HL-60 (cell line): ENCODE measurements at regions not wholly inside any gene's neighbourhood (a gene's known extent, or its start where the extent isn't known, plus 50 kb on each side); places are given as distances from the start of the nearest gene placed in this dataset.

ENCODE experiments used
- CTCF ChIP-seq: IDR thresholded peaks from one replicate; pipeline ENCODE4 v1.5.1; 2011; ENCODE audit warnings: low read length, control low read depth, inconsistent platforms; ENCODE audit not compliant: insufficient read depth
- GABPA ChIP-seq: IDR thresholded peaks from 2 replicates; pipeline ENCODE4 v1.6.1; 2012; ENCODE audit warnings: low read depth
- POLR2AphosphoS5 ChIP-seq: IDR thresholded peaks from 2 replicates; pipeline ENCODE4 v1.6.1; 2012; ENCODE audit warnings: low read depth

DNA sequence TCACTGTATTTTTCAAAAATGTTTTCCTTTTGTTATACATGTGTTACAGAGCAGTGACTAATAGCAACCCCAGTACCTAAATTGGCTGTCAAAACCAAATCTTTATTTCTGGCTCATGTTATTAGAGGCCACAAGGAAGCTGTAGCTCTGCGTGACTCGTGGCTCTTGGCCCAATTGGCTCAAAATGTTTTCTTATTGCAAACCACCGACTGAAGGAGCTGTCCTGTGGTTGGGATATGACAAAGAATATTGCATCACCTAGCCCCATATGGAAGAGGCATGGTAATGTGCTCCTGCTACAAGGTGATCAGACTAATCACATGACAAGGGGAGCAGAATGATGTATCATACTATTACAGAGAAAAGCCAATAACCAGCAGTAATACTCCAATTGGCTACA lies 1058.5 kb downstream of the CBLN2 start:
- TF ChIP-seq CTCF, result no peak
- TF ChIP-seq POLR2AphosphoS5, result no peak
- no peak for TF ChIP-seq GABPA
